HCT116 (cell line): ENCODE measurements at regions not wholly inside any gene's neighbourhood (a gene's known extent, or its start where the extent isn't known, plus 50 kb on each side); places are given as distances from the start of the nearest gene placed in this dataset.

ENCODE experiments used
- ATAC-seq: fragments of 200-7000 bp; cut with Tn5 transposase; 2 replicates; pipeline ENCODE4 v1.9.1; 2020; ENCODE audit warnings: mild to moderate bottlenecking, moderate library complexity
- BruUV-seq: library from RNA; stranded (reverse); fragments of 400-500 nt; replicated peaks from 2 replicates; lab custom pipeline; 2021; lab: Mats Ljungman, UMichigan
- CTCF ChIA-PET: fragments of 300-600 bp; sonication (Branson Sonifier 250); formaldehyde crosslinking; loops from one replicate; lab custom pipeline; 2021; ENCODE audit warnings: antibody characterized with exemption; lab: Charles Lee
- POLR2A ChIA-PET: fragments of 300-600, 350-600 bp; sonication (Branson Sonifier 250); formaldehyde crosslinking; loops from one replicate; lab custom pipeline; 2021; ENCODE audit warnings: antibody characterized with exemption; lab: Charles Lee
- RAD21 ChIA-PET, 2 experiments: fragments of 300-600 bp; sonication (Branson Sonifier 250); formaldehyde crosslinking; loops; one replicate each; lab custom pipeline; 2023; ENCODE audit warnings: low total read pairs in 2 of 2; ENCODE audit not compliant: uncharacterized antibody in 2 of 2, unreplicated experiment in 2 of 2, low non-redundant PET in 1 of 2; lab: Charles Lee
- DNase-seq: peaks from one replicate; pipeline ENCODE4 v3.0.0-alpha.2; 2010; ENCODE audit warnings: low read depth, low spot score
- H2AFZ ChIP-seq: fragments of 200-600 bp; shearing (Covaris generic), sonication (generic); 2 replicates; pipeline ENCODE4 v1.6.1; 2017; ENCODE audit warnings: low read depth, mixed run types, mixed read lengths, antibody characterized with exemption, low read length; ENCODE audit not compliant: poor library complexity, severe bottlenecking
- H3K27ac ChIP-seq: 2 replicates; pipeline ENCODE4 v1.5.1; 2012; ENCODE audit warnings: low read depth, low read length
- H3K27me3 ChIP-seq: fragments of 200-600 bp; sonication (generic); 2 replicates; pipeline ENCODE4 v1.6.1; 2016; ENCODE audit warnings: mixed run types, low read length, mixed read lengths; ENCODE audit not compliant: insufficient read depth
- H3K36me3 ChIP-seq, 2 experiments: fragments of 200-500 bp in 1 of 2; fragments of 200-600 bp in 1 of 2; sonication (Bioruptor generic) in 1 of 2; sonication (generic) in 1 of 2; 2 replicates each; pipeline versions ENCODE4 v1.5.1 to v1.6.1; 2014 to 2016; ENCODE audit warnings: low read length in 2 of 2, inconsistent platforms in 1 of 2, mixed read lengths in 1 of 2, mixed run types in 1 of 2; ENCODE audit not compliant: insufficient read depth in 2 of 2, control insufficient read depth in 1 of 2
- H3K4me1 ChIP-seq, 2 experiments: fragments of 200-600 bp in 1 of 2; sonication (generic) in 1 of 2; 2 replicates each; pipeline versions ENCODE4 v1.5.1 to v1.6.1; 2012 to 2017; ENCODE audit warnings: low read length in 2 of 2, inconsistent platforms in 1 of 2, mild to moderate bottlenecking in 1 of 2, mixed read lengths in 1 of 2, mixed run types in 1 of 2, moderate library complexity in 1 of 2; ENCODE audit not compliant: insufficient read depth in 2 of 2, control insufficient read depth in 1 of 2
- H3K4me2 ChIP-seq: fragments of 200-600 bp; sonication (generic); 2 replicates; pipeline ENCODE4 v1.6.1; 2017; ENCODE audit warnings: mixed run types, low read length, mixed read lengths
- H3K4me3 ChIP-seq, 2 experiments: fragments of 200-600 bp in 1 of 2; sonication (generic) in 1 of 2; replicated peaks in 1 of 2; 2 replicates each; pipeline ENCODE4 v1.5.1; 2011 to 2016; ENCODE audit warnings: low read length in 2 of 2, control low read depth in 1 of 2, low read depth in 1 of 2, mild to moderate bottlenecking in 1 of 2, mixed read lengths in 1 of 2, mixed run types in 1 of 2
- H3K79me2 ChIP-seq: fragments of 200-600 bp; sonication (generic); 2 replicates; pipeline ENCODE4 v1.6.1; 2017; ENCODE audit warnings: mild to moderate bottlenecking, mixed run types, low read length, moderate library complexity, mixed read lengths; ENCODE audit not compliant: insufficient read depth
- H3K9ac ChIP-seq: fragments of 200-600 bp; sonication (generic); 2 replicates; pipeline ENCODE4 v1.6.1; 2016; ENCODE audit warnings: low read length, mixed read lengths
- H3K9me2 ChIP-seq: fragments of 200-600 bp; sonication (generic), shearing (Covaris generic); 2 replicates; pipeline ENCODE4 v1.6.1; 2017; ENCODE audit warnings: mixed run types, mild to moderate bottlenecking, moderate library complexity; ENCODE audit not compliant: insufficient read depth
- H3K9me3 ChIP-seq, 2 experiments: fragments of 200-500 bp in 1 of 2; fragments of 200-600 bp in 1 of 2; sonication (Bioruptor generic) in 1 of 2; sonication (generic) in 1 of 2; 2 replicates each; pipeline ENCODE4 v1.6.1; 2014 to 2017; ENCODE audit warnings: low read length in 2 of 2, mixed read lengths in 2 of 2, inconsistent platforms in 1 of 2, low read depth in 1 of 2, mild to moderate bottlenecking in 1 of 2, mixed run types in 1 of 2, moderate library complexity in 1 of 2; ENCODE audit not compliant: control insufficient read depth in 1 of 2, insufficient read depth in 1 of 2
- H4K20me1 ChIP-seq: fragments of 200-600 bp; sonication (generic), shearing (Covaris generic); 2 replicates; pipeline ENCODE4 v1.6.1; 2017; ENCODE audit warnings: mixed run types, mild to moderate bottlenecking, moderate library complexity; ENCODE audit not compliant: insufficient read depth
- CBX3 ChIP-seq: IDR thresholded peaks from 2 replicates; pipeline ENCODE4 v1.6.1; 2012; ENCODE audit warnings: low read depth
- CEBPB ChIP-seq: IDR thresholded peaks from 2 replicates; pipeline ENCODE4 v1.6.1; 2012; ENCODE audit warnings: low read depth
- EGR1 ChIP-seq: IDR thresholded peaks from 2 replicates; pipeline ENCODE4 v1.6.1; 2012; ENCODE audit warnings: low read depth
- ELF1 ChIP-seq: IDR thresholded peaks from 2 replicates; pipeline ENCODE4 v1.6.1; 2012; ENCODE audit warnings: low read depth, borderline replicate concordance
- EZH2phosphoT487 ChIP-seq: fragments of 200-600 bp; IDR thresholded peaks from 2 replicates; pipeline ENCODE4 v1.6.1; 2018; ENCODE audit warnings: antibody characterized with exemption, borderline replicate concordance
- JUND ChIP-seq: IDR thresholded peaks from 2 replicates; pipeline ENCODE4 v1.6.1; 2012
- MAX ChIP-seq: IDR thresholded peaks from 2 replicates; pipeline ENCODE4 v1.6.1; 2012
- POLR2A ChIP-seq: IDR thresholded peaks from 2 replicates; pipeline ENCODE4 v1.7.0; 2011; ENCODE audit warnings: borderline replicate concordance; ENCODE audit not compliant: insufficient read depth, insufficient read length; ENCODE audit errors: extremely low read depth
- SP1 ChIP-seq: IDR thresholded peaks from 2 replicates; pipeline ENCODE4 v1.6.1; 2012; ENCODE audit warnings: low read depth
- SRF ChIP-seq: IDR thresholded peaks from 2 replicates; pipeline ENCODE4 v1.6.1; 2012; ENCODE audit warnings: low read depth
- TCF7L2 ChIP-seq: IDR thresholded peaks from 2 replicates; pipeline ENCODE4 v1.7.0; 2011; ENCODE audit warnings: borderline replicate concordance, inconsistent platforms; ENCODE audit not compliant: insufficient read depth, insufficient read length; ENCODE audit errors: extremely low read depth
- ZBTB33 ChIP-seq: IDR thresholded peaks from 2 replicates; pipeline ENCODE4 v1.6.1; 2011; ENCODE audit warnings: mild to moderate bottlenecking, low read length, moderate library complexity; ENCODE audit not compliant: insufficient replicate concordance; ENCODE audit errors: extremely low read depth
- ZNF274 ChIP-seq: fragments of 200-500 bp; sonication (Bioruptor generic); IDR thresholded peaks from 2 replicates; pipeline ENCODE4 v1.6.1; 2014; ENCODE audit warnings: mild to moderate bottlenecking, low read depth, low read length, inconsistent platforms
- intact Hi-C: fragments of 100-400 bp; cut with micrococcal nuclease; formaldehyde crosslinking; loops from 2 replicates; pipeline ENCODE4 v1.10.0; 2022

GRCh38 chr13:38210928-38211596, 138.6 kb upstream of the UFM1 start (continued):
- no peak for TF ChIP-seq CBX3
- TF ChIP-seq EZH2phosphoT487 = no peak
- TF ChIP-seq ZBTB33 = no peak
- TF ChIP-seq SRF = no peak
- TF ChIP-seq TCF7L2 = no peak
- TF ChIP-seq MAX = no peak
- no peak for TF ChIP-seq CEBPB
- no peak for TF ChIP-seq ELF1
- no peak for TF ChIP-seq ZNF274
- no peak for TF ChIP-seq EGR1
- no peak for TF ChIP-seq POLR2A

GRCh38 chr13:38204556-38204955, 145.1 kb upstream of the UFM1 start:
- no TSS peak for BruUV-seq
- Histone ChIP-seq H3K79me2 (no peaks in the 10 kb centered on the region), H3K4me3 (no peak overlapping the region), H3K9ac (no peak overlapping the region), H3K4me1 (no peaks in the 10 kb centered on the region), H3K27ac (no peak overlapping the region), H3K27me3 (no peaks in the 10 kb centered on the region), H3K4me2 (no peak overlapping the region), H2AFZ (no peak overlapping the region), H3K9me3 (peaks cover 0 to 3% of the 10 kb centered on the region in 2 experiments), H3K36me3 (no peaks in the 10 kb centered on the region), H4K20me1 (no peaks in the 10 kb centered on the region), H3K9me2 (no peaks in the 10 kb centered on the region)
- ChIA-PET RAD21 (no interaction called here), CTCF (no interaction called here), POLR2A (no interaction called here)
- TF ChIP-seq SP1 (no peak), CBX3 (no peak), SRF (no peak), JUND (no peak), TCF7L2 (no peak)
- DNase-seq (no peak), ATAC-seq (no peak)
- intact Hi-C loops = no loop called here
